ENCODE measurements at regions not wholly inside any gene's neighbourhood (a gene's known extent, or its start where the extent isn't known, plus 50 kb on each side); places are given as distances from the start of the nearest gene placed in this dataset.
"Not testable (repeated sequence)": the region's sequence is repeated elsewhere in the genome, so short reads cannot be mapped to it uniquely, and the experiment has no call there.

GRCh38 chr13:109400624-109401257 lies 385.6 kb downstream of the IRS2 start:
- no peak for DNase-seq (ENCODE audit: low spot score)
- H3K27ac ChIP-seq = no peak overlapping the region
- no peak for TF ChIP-seq CTCF (conservative IDR thresholded peaks at IDR 0.05; ENCODE audit: low read depth)
- ChIA-PET CTCF (no interaction called here), POLR2A (ENCODE audit: low non-redundant PET) (no interaction called here)

GRCh38 chr13:109400209-109400608 lies 386.2 kb downstream of the IRS2 start:
- CTCF ChIA-PET = no interaction called here
- POLR2A ChIA-PET (ENCODE audit: low non-redundant PET) = no interaction called here
- TF ChIP-seq CTCF (conservative IDR thresholded peaks at IDR 0.05; ENCODE audit: low read depth) = no peak
- no peak overlapping the region for H3K27ac ChIP-seq
- DNase-seq (ENCODE audit: low spot score) = no peak

- CTCF ChIA-PET; POLR2A ChIA-PET (ENCODE audit: low non-redundant PET); H3K27ac ChIP-seq; DNase-seq (ENCODE audit: low spot score): not testable (repeated sequence)
Measured at GRCh38 chr13:109398071-109398470, 388.3 kb downstream of the IRS2 start.

GRCh38 chr13:109397285-109397684 lies 389.1 kb downstream of the IRS2 start:
- ChIA-PET CTCF (interaction anchor here (1.0 kb wide), 1 partner anchor 17 kb away, joined by 3 read pairs; no protein-coding TSS in a partner anchor), POLR2A (ENCODE audit: low non-redundant PET) (no interaction called here)
- H3K27ac ChIP-seq = no peak overlapping the region
- TF ChIP-seq CTCF (conservative IDR thresholded peaks at IDR 0.05; ENCODE audit: low read depth) = no peak
- no peak for DNase-seq (ENCODE audit: low spot score)

GRCh38 chr13:109396266-109396665 lies 390.1 kb downstream of the IRS2 start:
- POLR2A ChIA-PET (ENCODE audit: low non-redundant PET) = no interaction called here
- no peak for TF ChIP-seq CTCF (conservative IDR thresholded peaks at IDR 0.05; ENCODE audit: low read depth)
- H3K27ac ChIP-seq = no peak overlapping the region
- no peak for DNase-seq (ENCODE audit: low spot score)
- CTCF ChIA-PET = no interaction called here

- no peak for TF ChIP-seq CTCF (conservative IDR thresholded peaks at IDR 0.05; ENCODE audit: low read depth)
- DNase-seq (ENCODE audit: low spot score) = no peak
- ChIA-PET POLR2A (ENCODE audit: low non-redundant PET) (no interaction called here), CTCF (no interaction called here)
- no peak overlapping the region for H3K27ac ChIP-seq
Measured at GRCh38 chr13:109395014-109395413, 391.4 kb downstream of the IRS2 start.

- no peak overlapping the region for H3K27ac ChIP-seq
- no peak for TF ChIP-seq CTCF (conservative IDR thresholded peaks at IDR 0.05; ENCODE audit: low read depth)
- ChIA-PET POLR2A (ENCODE audit: low non-redundant PET) (no interaction called here), CTCF (no interaction called here)
- no peak for DNase-seq (ENCODE audit: low spot score)
Measured at GRCh38 chr13:109394311-109394988, 391.9 kb downstream of the IRS2 start.
